SKM-1 (cell line): ENCODE measurements at regions not wholly inside any gene's neighbourhood (a gene's known extent, or its start where the extent isn't known, plus 50 kb on each side); places are given as distances from the start of the nearest gene placed in this dataset.

Experiments
- DNase-seq: peaks from one replicate; lab custom pipeline; 2025; ENCODE audit not compliant: unreplicated experiment; lab: John Stamatoyannopoulos, UW

DNA sequence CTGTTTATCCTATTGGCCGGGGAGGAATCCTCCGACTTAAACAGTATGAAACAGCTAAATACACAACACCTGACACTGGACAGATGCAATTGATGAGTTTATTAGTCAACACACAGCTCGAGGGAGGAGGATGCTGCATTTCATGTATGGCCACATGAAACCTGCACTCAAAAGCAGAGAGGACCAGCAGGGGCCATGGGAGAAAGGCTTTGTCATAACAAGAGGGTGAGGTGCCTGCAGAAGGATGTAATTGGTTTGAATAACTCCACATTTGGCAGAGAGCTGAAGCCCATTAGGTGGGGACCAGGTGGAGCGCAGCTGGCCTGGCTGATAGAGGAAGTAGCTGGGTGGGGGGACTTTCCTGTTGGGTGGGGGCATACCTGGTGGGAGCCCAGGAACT, 599.1 kb downstream of the PTPRU start:
- DNase-seq = no peak

DNA sequence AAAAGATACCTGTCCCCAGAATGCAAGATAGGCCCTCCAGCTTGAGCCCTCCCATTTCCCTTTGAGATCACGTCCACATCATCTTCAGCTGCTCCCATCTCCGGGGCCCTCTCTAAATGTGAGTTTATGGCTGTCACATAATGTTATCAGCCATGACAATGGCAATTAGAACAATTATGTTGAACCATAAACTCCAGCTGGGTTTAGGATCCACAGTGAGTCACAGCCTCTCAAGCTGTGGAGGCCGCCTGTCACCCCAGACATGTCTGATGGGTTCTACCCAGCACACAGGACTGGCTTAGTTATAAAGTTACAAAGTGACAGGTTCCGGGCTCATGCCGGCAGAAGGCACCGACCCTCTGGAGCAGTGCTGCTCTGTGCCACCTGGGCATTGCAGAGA, 597.3 kb downstream of the PTPRU start:
- DNase-seq = no peak

- no peak for DNase-seq
Observed at GRCh38 chr1:29832936-29833335, 596.6 kb downstream of the PTPRU start.

GRCh38 chr1:29832471-29832870, 596.1 kb downstream of the PTPRU start:
- no peak for DNase-seq

DNA sequence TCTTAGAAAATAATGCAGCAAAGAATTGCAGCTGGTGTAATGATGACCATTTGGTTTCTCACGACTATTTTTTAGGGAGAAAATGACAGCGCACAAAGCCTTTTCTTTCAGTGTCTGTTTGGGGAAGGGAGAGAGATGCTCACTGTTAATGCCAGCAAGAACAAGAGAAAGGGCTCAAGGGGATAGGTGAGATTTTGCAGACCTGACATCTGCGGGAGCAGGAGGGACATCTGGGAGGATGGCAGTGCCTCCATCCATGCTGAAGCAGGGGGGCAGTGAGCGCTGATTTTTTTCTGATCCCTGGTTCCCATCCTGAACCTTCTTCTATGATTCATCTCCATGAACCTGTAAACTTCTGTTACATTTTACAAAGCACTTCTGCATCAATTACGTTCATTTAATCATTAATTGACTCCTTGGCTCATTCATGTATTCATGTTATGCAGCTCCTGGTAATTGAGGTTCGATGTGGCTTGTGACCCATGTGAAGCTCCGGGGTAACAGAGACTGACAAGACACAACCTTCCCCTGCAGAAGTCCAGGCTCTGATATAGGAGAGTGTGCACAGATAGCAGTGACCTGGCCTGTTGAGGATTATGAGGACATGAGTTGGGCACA, 595.3 kb downstream of the PTPRU start:
- DNase-seq = no peak

- DNase-seq = no peak
Observed at GRCh38 chr1:29830916-29831315, 594.6 kb downstream of the PTPRU start.

DNA sequence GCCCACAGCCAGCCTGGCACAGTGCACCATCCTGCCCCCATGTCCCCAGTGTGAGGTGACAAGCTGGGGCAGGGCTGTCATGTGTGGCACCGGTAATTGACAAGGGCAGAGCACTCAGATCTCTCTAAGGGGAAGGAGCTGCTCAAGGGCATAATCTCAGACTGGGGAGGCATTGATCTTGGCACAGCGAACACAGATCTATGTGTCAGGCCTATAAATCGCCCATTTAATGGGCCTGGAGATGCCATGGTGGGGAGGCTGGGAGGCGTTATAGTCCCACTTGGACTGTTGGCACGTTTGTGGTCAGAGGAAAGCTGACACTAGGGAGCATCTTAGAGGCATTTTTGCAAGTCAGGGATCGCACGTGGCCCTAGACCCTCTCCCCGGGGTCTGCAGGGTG, 594.1 kb downstream of the PTPRU start:
- DNase-seq = no peak

DNA sequence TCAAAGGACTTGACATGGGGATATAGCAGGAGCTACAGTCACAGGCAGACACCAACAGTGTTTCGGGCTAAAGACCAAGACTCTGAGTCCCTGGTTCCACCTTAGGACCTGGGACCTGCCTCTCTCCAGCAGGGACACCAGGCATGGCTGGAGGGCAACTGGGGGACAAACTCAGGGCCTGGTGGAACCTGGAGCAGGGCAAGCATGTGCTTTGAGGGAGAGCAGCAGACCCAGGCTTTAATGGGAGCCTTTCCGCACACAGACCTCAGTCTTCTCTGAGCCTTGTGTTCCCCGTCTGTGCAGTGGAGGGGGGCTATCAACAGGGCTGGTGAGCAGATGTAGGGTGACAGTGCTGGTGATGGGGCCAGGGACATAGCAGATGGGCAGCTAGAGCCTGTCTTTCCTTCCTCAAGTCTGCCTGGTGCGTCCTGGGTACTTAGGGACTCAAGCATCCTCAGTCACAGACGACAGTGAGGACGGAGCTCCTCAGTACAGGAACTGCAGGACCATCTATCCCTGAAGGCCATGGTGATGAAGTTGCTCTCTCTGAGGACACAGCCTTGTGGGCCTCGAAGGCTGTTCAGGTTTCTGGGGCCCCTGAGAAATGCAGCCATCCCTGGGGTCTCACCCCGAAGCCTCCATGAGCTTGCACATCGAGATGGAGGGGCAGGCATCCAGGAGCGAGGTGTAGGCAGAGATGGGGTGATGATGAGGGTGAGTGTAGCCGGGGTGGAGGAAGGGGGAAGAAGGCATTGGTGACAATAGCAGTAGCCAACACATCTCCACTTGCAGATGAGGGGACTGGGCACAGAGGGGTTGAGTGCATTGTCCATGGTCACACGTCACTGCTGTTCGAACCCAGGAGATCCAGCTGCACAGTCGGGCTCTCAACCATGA, 593.4 kb downstream of the PTPRU start:
- DNase-seq = no peak

DNA sequence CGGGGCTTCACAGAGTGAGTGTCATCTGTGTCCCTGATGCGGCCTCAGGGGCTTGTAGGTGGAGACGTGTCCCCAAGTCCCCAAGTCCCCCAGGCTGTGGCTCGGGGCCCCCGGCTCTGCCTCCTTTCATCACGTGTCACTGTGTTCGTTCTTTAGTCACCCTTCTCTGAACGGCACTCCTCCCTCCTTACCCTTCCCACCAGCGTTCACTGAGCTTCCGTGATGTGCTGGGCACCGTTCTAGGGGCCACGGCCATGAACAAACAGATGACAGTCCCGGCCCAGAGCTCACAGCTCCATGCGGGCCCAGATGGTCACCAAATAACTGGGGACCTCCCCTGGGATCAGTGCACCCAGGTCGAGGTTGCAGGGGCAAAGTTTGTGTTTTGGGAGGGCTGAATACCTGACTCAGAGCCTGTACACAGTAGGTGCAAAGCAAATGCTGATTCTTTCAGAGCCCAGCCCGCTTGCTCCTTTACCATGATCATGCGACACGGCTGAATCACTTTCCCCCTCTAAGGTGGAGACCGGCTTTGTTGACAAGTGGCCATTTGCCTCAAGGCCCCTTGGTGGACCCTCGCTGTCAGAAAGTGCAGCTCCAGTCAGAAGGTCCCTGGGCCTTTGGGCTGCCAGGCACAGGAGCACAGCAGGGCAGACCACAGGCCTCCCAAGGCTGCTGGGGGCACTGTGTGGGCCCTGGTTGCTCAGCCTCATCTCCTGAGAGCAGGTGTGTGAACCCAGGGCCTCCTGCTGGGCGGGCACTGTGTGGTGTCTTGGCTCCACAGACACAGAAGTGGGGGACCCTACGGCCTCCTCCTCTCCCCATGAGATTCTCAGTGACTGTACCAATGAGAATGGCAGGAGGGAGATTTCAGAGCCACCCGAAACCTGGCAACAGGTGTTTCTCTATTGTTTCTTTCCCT, 592.5 kb downstream of the PTPRU start:
- DNase-seq = no peak

- DNase-seq = no peak
Observed at GRCh38 chr1:29827801-29828525, 591.6 kb downstream of the PTPRU start.

GRCh38 chr1:29827237-29827750, 591.0 kb downstream of the PTPRU start:
- no peak for DNase-seq

DNA sequence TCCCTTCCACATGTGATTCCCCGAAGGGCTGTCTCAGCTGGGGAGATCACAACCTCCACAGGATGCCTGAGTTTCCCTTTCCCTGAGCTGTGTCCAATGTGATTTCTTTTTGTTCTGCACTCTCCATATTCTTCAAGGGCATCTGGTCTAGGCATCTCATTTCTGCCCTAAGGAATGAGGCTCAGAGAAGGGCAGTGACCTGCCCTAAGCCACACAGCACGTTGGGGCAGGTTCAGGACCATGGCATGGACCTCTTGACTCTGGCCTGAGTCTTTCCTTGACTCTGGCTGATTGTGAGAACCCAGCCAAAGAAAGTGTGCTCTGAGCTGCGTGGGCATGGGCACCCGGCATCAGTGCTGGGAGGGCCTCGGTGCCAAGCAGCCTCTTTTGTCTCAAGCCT, 590.3 kb downstream of the PTPRU start:
- DNase-seq = no peak

- no peak for DNase-seq
Observed at GRCh38 chr1:29825941-29826415, 589.7 kb downstream of the PTPRU start.

- no peak for DNase-seq
Observed at GRCh38 chr1:29825274-29825940, 589.1 kb downstream of the PTPRU start.

GRCh38 chr1:29824511-29825273, 588.4 kb downstream of the PTPRU start:
- DNase-seq = no peak

- no peak for DNase-seq
Observed at GRCh38 chr1:29824025-29824424, 587.7 kb downstream of the PTPRU start.

- DNase-seq = no peak
Observed at GRCh38 chr1:29823561-29823960, 587.2 kb downstream of the PTPRU start.

DNA sequence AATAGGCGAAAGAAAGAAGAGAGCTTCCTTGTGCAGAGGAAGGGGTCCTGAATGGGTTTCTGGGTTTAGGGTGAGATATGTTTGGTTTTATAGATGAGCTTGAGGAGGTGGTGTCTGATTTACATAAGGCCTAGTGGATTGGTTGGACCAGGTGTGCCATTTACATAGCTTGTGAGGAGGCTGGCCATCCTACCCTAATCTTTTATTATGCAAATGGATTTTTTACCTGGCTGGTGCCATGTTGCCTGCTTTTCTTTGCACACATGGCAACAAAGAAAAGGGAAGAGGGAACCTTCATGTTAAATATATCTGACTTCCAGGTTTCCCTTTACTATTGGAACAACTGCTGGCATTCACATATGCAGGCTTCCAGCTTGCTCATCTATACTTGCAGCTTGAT, 585.3 kb downstream of the PTPRU start:
- no peak for DNase-seq

- DNase-seq = no peak
Observed at GRCh38 chr1:29820401-29820800, 584.1 kb downstream of the PTPRU start.
